C1 segment of cervical spinal cord (tissue), 14 donors: ENCODE measurements at regions not wholly inside any gene's neighbourhood (a gene's known extent, or its start where the extent isn't known, plus 50 kb on each side); places are given as distances from the start of the nearest gene placed in this dataset.
A peak's percentile ranks its signal among the peaks of the same experiment; 100 is the strongest.

Source experiments
- DNase-seq, 14 donors: peaks; one replicate each; lab custom pipeline; 2025; lab: John Stamatoyannopoulos, UW

- DNase-seq = no peak
These were observed 159.6 kb upstream of the HNRNPA3 start for GRCh38 chr2:177053038-177053437.

GRCh38 chr2:177053716-177054115 is 158.9 kb upstream of the HNRNPA3 start:
- DNase-seq = no peak

- no peak for DNase-seq
These were observed 156.1 kb upstream of the HNRNPA3 start for GRCh38 chr2:177056481-177056929.

GRCh38 chr2:177058747-177059146 is 153.8 kb upstream of the HNRNPA3 start:
- no peak for DNase-seq

- no peak for DNase-seq
These were observed 153.3 kb upstream of the HNRNPA3 start for GRCh38 chr2:177059293-177059692.

- DNase-seq = peak in 2 of 14 donors; percentile 31 to 93
These were observed 149.3 kb upstream of the HNRNPA3 start for GRCh38 chr2:177063331-177063730.

GRCh38 chr2:177064422-177064821 is 148.2 kb upstream of the HNRNPA3 start:
- DNase-seq = no peak

GRCh38 chr2:177068967-177069366 is 143.6 kb upstream of the HNRNPA3 start:
- no peak for DNase-seq

GRCh38 chr2:177072090-177072489 is 140.5 kb upstream of the HNRNPA3 start:
- no peak for DNase-seq

GRCh38 chr2:177073611-177074010 is 139.0 kb upstream of the HNRNPA3 start:
- DNase-seq = no peak

GRCh38 chr2:177074099-177074710 is 138.4 kb upstream of the HNRNPA3 start:
- no peak for DNase-seq

- no peak for DNase-seq
These were observed 137.3 kb upstream of the HNRNPA3 start for GRCh38 chr2:177075254-177075653.

GRCh38 chr2:177076636-177077179 is 135.9 kb upstream of the HNRNPA3 start:
- no peak for DNase-seq

GRCh38 chr2:177077778-177078177 is 134.8 kb upstream of the HNRNPA3 start:
- no peak for DNase-seq

GRCh38 chr2:177078416-177078815 is 134.2 kb upstream of the HNRNPA3 start:
- peak in 8 of 14 donors; percentile 1 to 39 (median 12) for DNase-seq

GRCh38 chr2:177078855-177079254 is 133.7 kb upstream of the HNRNPA3 start:
- DNase-seq = no peak

GRCh38 chr2:177080746-177081284 is 131.8 kb upstream of the HNRNPA3 start:
- DNase-seq = no peak

GRCh38 chr2:177084607-177085006 is 128.0 kb upstream of the HNRNPA3 start:
- DNase-seq = no peak

- no peak for DNase-seq
These were observed 124.1 kb upstream of the HNRNPA3 start for GRCh38 chr2:177088529-177088928.

GRCh38 chr2:177090967-177091366 is 121.6 kb upstream of the HNRNPA3 start:
- DNase-seq = no peak

- DNase-seq = no peak
These were observed 119.2 kb upstream of the HNRNPA3 start for GRCh38 chr2:177093371-177093770.

- DNase-seq = no peak
These were observed 114.5 kb upstream of the HNRNPA3 start for GRCh38 chr2:177098001-177098613.

- DNase-seq = no peak
These were observed 110.7 kb upstream of the HNRNPA3 start for GRCh38 chr2:177101930-177102329.
